ENCODE measurements at regions not wholly inside any gene's neighbourhood (a gene's known extent, or its start where the extent isn't known, plus 50 kb on each side); places are given as distances from the start of the nearest gene placed in this dataset.

GRCh38 chr2:180559771-180560170 is 420.6 kb upstream of the UBE2E3 start:
- TF ChIP-seq CTCF (IDR thresholded peaks at IDR 0.05) (no peak), POLR2A (IDR thresholded peaks at IDR 0.05) (no peak)

Data from lower leg skin (tissue), 3 donors.